GM12892 (cell line): ENCODE measurements at regions not wholly inside any gene's neighbourhood (a gene's known extent, or its start where the extent isn't known, plus 50 kb on each side); places are given as distances from the start of the nearest gene placed in this dataset.

Source experiments
- POLR2A ChIP-seq: IDR thresholded peaks from 2 replicates; pipeline ENCODE4 v1.6.1; 2011; ENCODE audit warnings: low read depth, low read length, control low read depth
- POLR2AphosphoS5 ChIP-seq: IDR thresholded peaks from 2 replicates; pipeline ENCODE4 v1.6.1; 2011; ENCODE audit warnings: low read depth, low read length, control low read depth

DNA sequence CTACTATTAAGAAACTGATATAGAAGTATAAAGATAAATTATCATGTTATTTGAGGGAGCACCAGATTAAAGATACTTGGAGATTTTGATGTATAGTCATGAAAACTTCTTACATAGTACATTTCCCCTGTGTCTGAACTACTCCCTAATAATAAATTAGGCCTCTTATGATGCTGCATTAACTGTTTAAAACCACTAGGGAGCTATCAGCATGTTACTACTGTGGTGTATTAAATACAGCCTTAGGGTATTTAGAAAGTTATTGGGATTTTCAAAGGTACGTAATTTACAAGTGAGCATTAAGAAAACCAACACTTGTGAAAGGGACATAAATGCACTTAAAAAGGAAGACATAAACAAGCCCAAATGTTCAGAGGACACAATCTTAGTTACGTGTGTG lies 714.0 kb downstream of the EPHA4 start:
- no peak for TF ChIP-seq POLR2AphosphoS5
- TF ChIP-seq POLR2A = no peak
